ENCODE measurements at regions not wholly inside any gene's neighbourhood (a gene's known extent, or its start where the extent isn't known, plus 50 kb on each side); places are given as distances from the start of the nearest gene placed in this dataset.

DNA sequence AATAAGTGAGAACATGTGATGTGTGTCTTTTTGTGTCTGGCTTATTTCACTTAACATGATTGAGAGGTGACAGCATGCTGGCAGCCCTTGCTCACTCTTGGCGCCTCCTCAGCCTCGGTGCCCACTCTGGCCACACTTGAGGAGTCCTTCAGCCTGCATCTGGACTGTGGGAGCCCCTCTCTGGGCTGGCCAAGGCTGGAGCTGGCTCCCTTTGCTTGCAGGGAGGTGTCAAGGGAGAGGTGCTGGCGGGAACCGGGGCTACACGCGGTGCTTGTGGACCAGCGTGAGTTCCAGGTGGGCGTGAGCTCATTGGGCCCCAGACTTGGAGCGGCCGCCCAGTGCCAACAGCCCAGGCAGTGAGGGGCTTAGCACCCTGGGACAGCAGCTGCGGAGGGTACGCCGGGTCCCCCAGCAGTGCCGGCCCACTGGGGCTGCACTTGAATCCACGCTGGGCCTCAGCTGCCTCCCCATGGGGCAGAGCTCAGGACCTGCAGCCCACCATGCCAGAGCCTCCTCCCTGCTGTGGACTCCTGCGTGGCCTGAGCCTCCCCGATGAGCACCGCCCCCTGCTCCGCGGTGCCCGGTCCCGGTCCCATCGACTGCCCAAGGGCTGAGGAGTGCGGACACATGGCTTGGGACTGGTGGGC is 658.6 kb downstream of the GRXCR1 start:
- peaks cover 0 to 9% (median 0%) of the 10 kb centered on the region in 4 donors for H3K9me3 ChIP-seq
- TF ChIP-seq POLR2AphosphoS5 (IDR thresholded peaks at IDR 0.05) (no peak), POLR2A (IDR thresholded peaks at IDR 0.05) (no peak), EP300 (IDR thresholded peaks at IDR 0.05) (no peak)
- TF ChIP-seq, protein P1, sequence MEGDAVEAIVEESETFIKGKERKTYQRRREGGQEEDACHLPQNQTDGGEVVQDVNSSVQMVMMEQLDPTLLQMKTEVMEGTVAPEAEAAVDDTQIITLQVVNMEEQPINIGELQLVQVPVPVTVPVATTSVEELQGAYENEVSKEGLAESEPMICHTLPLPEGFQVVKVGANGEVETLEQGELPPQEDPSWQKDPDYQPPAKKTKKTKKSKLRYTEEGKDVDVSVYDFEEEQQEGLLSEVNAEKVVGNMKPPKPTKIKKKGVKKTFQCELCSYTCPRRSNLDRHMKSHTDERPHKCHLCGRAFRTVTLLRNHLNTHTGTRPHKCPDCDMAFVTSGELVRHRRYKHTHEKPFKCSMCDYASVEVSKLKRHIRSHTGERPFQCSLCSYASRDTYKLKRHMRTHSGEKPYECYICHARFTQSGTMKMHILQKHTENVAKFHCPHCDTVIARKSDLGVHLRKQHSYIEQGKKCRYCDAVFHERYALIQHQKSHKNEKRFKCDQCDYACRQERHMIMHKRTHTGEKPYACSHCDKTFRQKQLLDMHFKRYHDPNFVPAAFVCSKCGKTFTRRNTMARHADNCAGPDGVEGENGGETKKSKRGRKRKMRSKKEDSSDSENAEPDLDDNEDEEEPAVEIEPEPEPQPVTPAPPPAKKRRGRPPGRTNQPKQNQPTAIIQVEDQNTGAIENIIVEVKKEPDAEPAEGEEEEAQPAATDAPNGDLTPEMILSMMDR (IDR thresholded peaks at IDR 0.05), result no peak
- no peaks in the 10 kb centered on the region for H3K36me3 ChIP-seq
- 92 to 93% methylated on average over 4 to 22 of the region's 24 CpGs for WGBS, 2 donors
- H3K27ac ChIP-seq, result no peak overlapping the region
- H3K27me3 ChIP-seq, result no peaks in the 10 kb centered on the region
- peak in 1 of 2 donors; percentile 28 for ATAC-seq (ENCODE audit: low FRiP score in 2 of 2)
- no peak overlapping the region for H3K4me3 ChIP-seq
- peak in 1 of 2 donors; percentile 61 for DNase-seq
- no peaks in the 10 kb centered on the region for H3K4me1 ChIP-seq

DNA sequence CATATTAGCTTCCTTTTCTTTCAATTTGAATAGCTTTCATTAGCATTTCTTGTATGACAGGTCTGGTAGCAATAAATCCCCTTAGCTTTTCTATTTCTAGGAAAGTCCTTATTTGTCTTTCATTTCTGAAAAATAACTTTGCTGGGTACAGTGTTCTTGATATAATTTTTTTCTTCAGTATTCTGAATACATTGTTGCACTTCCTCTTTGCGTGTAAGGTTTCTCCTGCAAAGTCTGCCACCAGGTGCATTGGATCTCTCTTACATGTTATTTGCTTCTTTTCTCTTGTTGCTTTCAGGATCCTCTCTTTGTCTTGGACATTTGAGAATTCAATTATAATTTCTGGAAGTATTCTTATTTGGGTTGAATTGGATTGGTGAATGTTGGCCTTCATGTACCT is 663.7 kb downstream of the GRXCR1 start:
- Histone ChIP-seq H3K4me3 (no peak overlapping the region), H3K36me3 (no peaks in the 10 kb centered on the region), H3K4me1 (no peaks in the 10 kb centered on the region), H3K27me3 (no peaks in the 10 kb centered on the region), H3K27ac (no peak overlapping the region), H3K9me3 (peaks cover 0 to 5% (median 0%) of the 10 kb centered on the region in 4 donors)
- DNase-seq (no peak), ATAC-seq (ENCODE audit: low FRiP score in 2 of 2) (no peak)
- no peak for TF ChIP-seq POLR2AphosphoS5 (IDR thresholded peaks at IDR 0.05)
- TF ChIP-seq POLR2A (IDR thresholded peaks at IDR 0.05), result no peak
- no peak for TF ChIP-seq EP300 (IDR thresholded peaks at IDR 0.05)
- TF ChIP-seq, protein P1 (IDR thresholded peaks at IDR 0.05), result no peak
- 91 to 94% methylated on average over 1 of the region's 1 CpG for WGBS, 2 donors

DNA sequence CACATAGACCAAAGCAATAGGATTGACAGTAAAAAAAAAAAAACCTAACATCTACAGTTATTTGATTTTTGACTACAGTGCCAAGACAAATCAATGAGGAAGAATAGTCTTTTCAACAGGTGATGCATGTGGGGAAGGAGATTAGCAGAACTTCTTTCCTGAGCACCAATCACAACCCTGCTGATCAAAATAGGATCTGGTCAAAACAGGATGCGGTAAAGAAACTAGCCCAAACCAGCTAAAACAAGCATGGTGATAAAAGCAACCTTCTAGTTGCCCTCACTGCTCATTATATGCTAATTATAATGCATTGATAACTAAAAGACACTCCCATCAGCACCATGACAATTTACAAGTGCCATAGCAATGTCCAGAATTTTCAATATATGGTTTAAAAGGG is 667.5 kb downstream of the GRXCR1 start:
- WGBS, 2 donors, result 87% methylated on average over 1 of the region's 1 CpG
- DNase-seq, result no peak
- Histone ChIP-seq H3K27me3 (no peaks in the 10 kb centered on the region), H3K9me3 (no peaks in the 10 kb centered on the region), H3K36me3 (no peaks in the 10 kb centered on the region), H3K27ac (no peak overlapping the region), H3K4me1 (no peaks in the 10 kb centered on the region), H3K4me3 (no peak overlapping the region)
- TF ChIP-seq POLR2AphosphoS5 (IDR thresholded peaks at IDR 0.05), result no peak
- TF ChIP-seq, protein P1 (IDR thresholded peaks at IDR 0.05), result no peak
- TF ChIP-seq EP300 (IDR thresholded peaks at IDR 0.05), result no peak
- no peak for TF ChIP-seq POLR2A (IDR thresholded peaks at IDR 0.05)
- no peak for ATAC-seq (ENCODE audit: low FRiP score in 2 of 2)

DNA sequence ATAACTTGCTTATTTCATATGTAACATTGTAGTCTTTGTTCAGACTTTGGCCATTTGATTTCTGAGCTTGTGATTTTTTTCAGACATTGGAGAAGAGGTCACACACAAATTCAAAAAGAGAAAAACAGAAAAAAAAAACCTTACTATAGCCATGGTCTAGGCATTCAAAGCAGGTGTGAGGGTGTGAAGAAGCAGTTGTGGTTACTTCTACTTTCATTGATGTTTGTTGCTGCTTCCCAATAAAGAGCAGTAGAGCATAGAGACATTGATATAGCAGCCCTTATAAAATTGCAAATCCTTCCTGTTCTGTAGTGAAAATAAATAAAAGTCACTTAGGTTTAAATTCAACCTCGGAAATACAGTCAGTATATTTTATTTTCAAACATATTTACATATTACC is 671.6 kb downstream of the GRXCR1 start:
- no peak for ATAC-seq (ENCODE audit: low FRiP score in 2 of 2)
- DNase-seq, result no peak
- Histone ChIP-seq H3K4me3 (no peak overlapping the region), H3K27me3 (no peaks in the 10 kb centered on the region), H3K27ac (no peak overlapping the region), H3K9me3 (no peaks in the 10 kb centered on the region), H3K4me1 (no peaks in the 10 kb centered on the region), H3K36me3 (no peaks in the 10 kb centered on the region)
- TF ChIP-seq, protein P1 (IDR thresholded peaks at IDR 0.05), result no peak
- no peak for TF ChIP-seq EP300 (IDR thresholded peaks at IDR 0.05)
- no peak for TF ChIP-seq POLR2AphosphoS5 (IDR thresholded peaks at IDR 0.05)
- TF ChIP-seq POLR2A (IDR thresholded peaks at IDR 0.05), result no peak
- WGBS, 2 donors, result 50 to 75% methylated on average over 1 of the region's 1 CpG

DNA sequence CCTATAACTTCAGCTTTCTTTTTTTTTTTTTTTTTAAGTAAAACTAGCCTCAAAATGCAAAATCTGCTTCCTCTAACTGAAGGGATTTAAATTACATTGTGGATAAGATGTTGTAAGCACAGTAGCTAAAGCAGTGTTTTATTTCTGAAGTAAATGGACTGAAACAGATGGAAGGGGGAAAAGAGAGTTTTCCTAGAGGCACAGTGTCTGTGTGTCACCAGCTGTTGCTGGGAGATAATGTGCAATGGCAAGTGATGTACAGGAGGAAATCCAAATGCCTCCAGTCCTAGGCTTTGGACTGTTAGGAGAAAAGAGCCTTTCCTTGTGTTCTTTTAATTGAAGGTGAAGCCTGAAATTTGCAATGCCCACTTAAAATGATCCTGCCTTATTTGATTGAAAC is 672.1 kb downstream of the GRXCR1 start:
- no peak overlapping the region for H3K27ac ChIP-seq
- H3K4me3 ChIP-seq, result no peak overlapping the region
- ATAC-seq (ENCODE audit: low FRiP score in 2 of 2) (no peak), DNase-seq (no peak)
- no peaks in the 10 kb centered on the region for H3K9me3 ChIP-seq
- no peaks in the 10 kb centered on the region for H3K4me1 ChIP-seq
- no peaks in the 10 kb centered on the region for H3K36me3 ChIP-seq
- TF ChIP-seq EP300 (IDR thresholded peaks at IDR 0.05) (no peak), POLR2AphosphoS5 (IDR thresholded peaks at IDR 0.05) (no peak), POLR2A (IDR thresholded peaks at IDR 0.05) (no peak)
- TF ChIP-seq, protein P1 (IDR thresholded peaks at IDR 0.05), result no peak
- H3K27me3 ChIP-seq, result no peaks in the 10 kb centered on the region
